Activated T-helper 1 cell treated with anti-CD3 and anti-CD28 coated beads, Interleukin-12 subunit alpha, Interleukin-12 subunit beta, Interleukin-2, Interleukin-4 antibody, amounts not matched to agents 30 ng/mL and 10 ng/mL and 1 ng/mL, durations not matched to agents 14 hours and 24 hours and 36 hours (primary cell): ENCODE measurements at regions not wholly inside any gene's neighbourhood (a gene's known extent, or its start where the extent isn't known, plus 50 kb on each side); places are given as distances from the start of the nearest gene placed in this dataset.
"Not testable (repeated sequence)": the region's sequence is repeated elsewhere in the genome, so short reads cannot be mapped to it uniquely, and the experiment has no call there.

ENCODE experiments used
- DNase-seq: peaks from one replicate; pipeline ENCODE4 v3.0.0; 2021; ENCODE audit warnings: low spot score
- H3K27ac Mint-ChIP-seq: one replicate; pipeline ENCODE4 v1.8.0; 2021; ENCODE audit warnings: mild to moderate bottlenecking, mixed read lengths
- H3K27me3 Mint-ChIP-seq: one replicate; pipeline ENCODE4 v1.8.0; 2022; ENCODE audit warnings: mild to moderate bottlenecking, moderate library complexity, mixed read lengths; ENCODE audit not compliant: insufficient read depth
- H3K36me3 Mint-ChIP-seq: one replicate; pipeline ENCODE4 v1.8.0; 2021; ENCODE audit warnings: low read depth, mixed read lengths
- H3K4me1 Mint-ChIP-seq: one replicate; pipeline ENCODE4 v1.8.0; 2021; ENCODE audit warnings: low read depth, mixed read lengths
- H3K4me3 Mint-ChIP-seq: one replicate; pipeline ENCODE4 v1.8.0; 2021; ENCODE audit warnings: mild to moderate bottlenecking, moderate library complexity, mixed read lengths
- H3K9me3 Mint-ChIP-seq: one replicate; pipeline ENCODE4 v1.8.0; 2021; ENCODE audit warnings: mixed read lengths
- intact Hi-C: fragments of 100-400 bp; cut with micrococcal nuclease; formaldehyde crosslinking; loops from one replicate; pipeline ENCODE4 v1.15.1; 2024

- Mint-ChIP-seq H3K27me3 (peaks cover 3% of the 10 kb centered on the region), H3K36me3 (no peaks in the 10 kb centered on the region), H3K4me3 (no peak overlapping the region), H3K27ac (no peak overlapping the region), H3K4me1 (no peaks in the 10 kb centered on the region), H3K9me3 (no peaks in the 10 kb centered on the region)
- intact Hi-C loops = no loop called here
- no peak for DNase-seq
These were observed 181.4 kb upstream of the TUBA3C start for GRCh38 chr13:19362946-19363510.

GRCh38 chr13:19359697-19360096, 178.1 kb upstream of the TUBA3C start:
- DNase-seq, H3K27ac Mint-ChIP-seq, H3K36me3 Mint-ChIP-seq, H3K4me3 Mint-ChIP-seq, H3K4me1 Mint-ChIP-seq, H3K27me3 Mint-ChIP-seq, intact Hi-C loops, H3K9me3 Mint-ChIP-seq: not testable (repeated sequence)

GRCh38 chr13:19345916-19346422, 164.3 kb upstream of the TUBA3C start:
- no peak overlapping the region for H3K27ac Mint-ChIP-seq
- peaks cover 6% of the 10 kb centered on the region for H3K9me3 Mint-ChIP-seq
- intact Hi-C loops = no loop called here
- no peak for DNase-seq
- no peaks in the 10 kb centered on the region for H3K36me3 Mint-ChIP-seq
- H3K27me3 Mint-ChIP-seq = peaks cover 4% of the 10 kb centered on the region
- H3K4me1 Mint-ChIP-seq = no peaks in the 10 kb centered on the region
- H3K4me3 Mint-ChIP-seq = no peak overlapping the region

DNA sequence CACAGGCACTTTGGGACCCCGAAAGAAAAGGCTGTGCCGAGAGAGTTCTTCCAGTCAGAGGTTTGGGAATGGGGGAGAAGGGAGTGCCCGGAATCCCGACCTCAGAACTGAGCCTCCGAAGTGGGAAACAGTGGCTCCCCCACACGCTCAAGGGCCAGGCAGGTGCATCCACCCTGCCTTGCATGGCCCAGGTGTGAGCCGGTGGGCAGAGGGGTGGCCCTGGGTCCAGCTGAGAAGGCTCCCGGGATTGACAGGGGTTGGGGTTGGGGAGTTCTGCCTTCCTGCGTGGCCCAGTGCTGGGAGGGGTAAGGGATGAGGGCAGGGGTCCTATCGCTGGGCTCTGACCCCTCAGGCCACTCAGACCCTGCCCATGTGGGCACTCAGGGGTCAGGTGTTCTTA, 163.5 kb upstream of the TUBA3C start:
- Mint-ChIP-seq H3K9me3 (peaks cover 6% of the 10 kb centered on the region), H3K27ac (no peak overlapping the region), H3K4me1 (no peaks in the 10 kb centered on the region), H3K27me3 (peaks cover 4% of the 10 kb centered on the region), H3K36me3 (no peaks in the 10 kb centered on the region), H3K4me3 (no peak overlapping the region)
- intact Hi-C loops = no loop called here
- no peak for DNase-seq

- peak overlapping the region; percentile 19 for H3K4me3 Mint-ChIP-seq
- H3K9me3 Mint-ChIP-seq, H3K27ac Mint-ChIP-seq, H3K4me1 Mint-ChIP-seq, H3K27me3 Mint-ChIP-seq, DNase-seq, H3K36me3 Mint-ChIP-seq, intact Hi-C loops: not testable (repeated sequence)
These were observed 163.0 kb upstream of the TUBA3C start for GRCh38 chr13:19344585-19345120.

DNA sequence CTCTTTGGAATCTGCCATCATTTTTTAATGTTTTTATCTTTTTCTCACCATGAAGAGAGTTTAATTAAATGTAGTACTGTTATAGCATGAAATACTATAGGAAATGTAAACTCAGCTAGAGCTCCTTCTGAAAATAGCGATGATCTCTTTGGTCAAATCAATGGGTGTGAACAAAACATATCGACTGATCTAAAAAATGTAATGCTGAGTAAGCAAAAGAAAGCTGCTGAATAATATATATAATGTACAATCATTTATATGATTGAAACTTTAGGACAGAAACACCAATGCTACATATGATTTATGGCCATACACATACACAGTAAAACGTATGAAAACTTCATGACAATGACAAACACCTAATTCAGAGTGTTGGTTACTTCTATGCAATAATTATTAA, 150.8 kb upstream of the TUBA3C start:
- H3K36me3 Mint-ChIP-seq = no peaks in the 10 kb centered on the region
- no peaks in the 10 kb centered on the region for H3K4me1 Mint-ChIP-seq
- H3K9me3 Mint-ChIP-seq = no peaks in the 10 kb centered on the region
- intact Hi-C loops = no loop called here
- no peak for DNase-seq
- no peaks in the 10 kb centered on the region for H3K27me3 Mint-ChIP-seq
- H3K4me3 Mint-ChIP-seq = no peak overlapping the region
- no peak overlapping the region for H3K27ac Mint-ChIP-seq

- Mint-ChIP-seq H3K27me3 (no peaks in the 10 kb centered on the region), H3K4me3 (no peak overlapping the region), H3K4me1 (no peaks in the 10 kb centered on the region), H3K36me3 (no peaks in the 10 kb centered on the region), H3K9me3 (peaks cover 14% of the 10 kb centered on the region), H3K27ac (no peak overlapping the region)
- intact Hi-C loops = no loop called here
- no peak for DNase-seq
These were observed 147.7 kb upstream of the TUBA3C start for GRCh38 chr13:19329365-19329764.

- no peaks in the 10 kb centered on the region for H3K36me3 Mint-ChIP-seq
- no peaks in the 10 kb centered on the region for H3K27me3 Mint-ChIP-seq
These were observed 142.7 kb upstream of the TUBA3C start for GRCh38 chr13:19324325-19324724.

GRCh38 chr13:19321222-19321621, 139.6 kb upstream of the TUBA3C start:
- Mint-ChIP-seq H3K27me3 (no peaks in the 10 kb centered on the region), H3K27ac (no peak overlapping the region), H3K4me3 (no peak overlapping the region)

More at GRCh38 chr13:19324325-19324724, 142.7 kb upstream of the TUBA3C start:
- Mint-ChIP-seq H3K4me3 (no peak overlapping the region), H3K9me3 (peaks cover 22% of the 10 kb centered on the region), H3K27ac (no peak overlapping the region), H3K4me1 (no peaks in the 10 kb centered on the region)
- intact Hi-C loops = no loop called here
- DNase-seq = no peak

GRCh38 chr13:19305434-19305833, 123.8 kb upstream of the TUBA3C start:
- intact Hi-C loops = no loop called here
- Mint-ChIP-seq H3K9me3 (peaks cover 14% of the 10 kb centered on the region), H3K36me3 (no peaks in the 10 kb centered on the region), H3K27me3 (no peaks in the 10 kb centered on the region), H3K4me1 (no peaks in the 10 kb centered on the region), H3K27ac (no peak overlapping the region), H3K4me3 (no peak overlapping the region)
- no peak for DNase-seq

More at GRCh38 chr13:19321222-19321621, 139.6 kb upstream of the TUBA3C start:
- Mint-ChIP-seq H3K4me1 (no peaks in the 10 kb centered on the region), H3K9me3 (peaks cover 22% of the 10 kb centered on the region), H3K36me3 (no peaks in the 10 kb centered on the region)
- intact Hi-C loops = no loop called here
- DNase-seq = no peak

- no peak for DNase-seq
- Mint-ChIP-seq H3K36me3 (no peaks in the 10 kb centered on the region), H3K4me1 (no peaks in the 10 kb centered on the region), H3K9me3 (no peaks in the 10 kb centered on the region), H3K4me3 (no peak overlapping the region), H3K27ac (no peak overlapping the region), H3K27me3 (no peaks in the 10 kb centered on the region)
- intact Hi-C loops = no loop called here
These were observed 107.6 kb upstream of the TUBA3C start for GRCh38 chr13:19289180-19289579.

DNA sequence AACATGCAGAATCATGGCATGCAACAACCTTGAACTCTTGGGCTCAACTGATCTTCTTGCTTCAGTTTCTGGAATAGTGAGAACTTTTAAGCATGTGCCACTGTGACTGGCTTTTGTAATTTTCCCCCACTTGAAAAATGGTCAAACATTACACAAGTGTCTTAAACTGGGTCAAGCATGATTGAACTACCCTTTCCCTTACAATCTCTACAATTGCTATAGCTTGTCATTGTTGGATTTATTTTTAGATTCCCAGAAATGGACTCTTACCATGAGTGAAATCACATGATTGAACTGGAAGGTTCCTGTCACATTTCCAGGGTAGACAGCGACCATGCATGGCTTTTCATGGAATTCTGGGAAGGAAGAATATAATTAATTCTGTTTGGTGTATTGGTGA, 102.2 kb upstream of the TUBA3C start:
- intact Hi-C loops = no loop called here
- no peak overlapping the region for H3K4me3 Mint-ChIP-seq
- H3K27ac Mint-ChIP-seq = no peak overlapping the region
- no peaks in the 10 kb centered on the region for H3K9me3 Mint-ChIP-seq
- no peaks in the 10 kb centered on the region for H3K36me3 Mint-ChIP-seq
- no peaks in the 10 kb centered on the region for H3K27me3 Mint-ChIP-seq
- DNase-seq = no peak
- H3K4me1 Mint-ChIP-seq = no peaks in the 10 kb centered on the region

- no peak overlapping the region for H3K27ac Mint-ChIP-seq
- H3K36me3 Mint-ChIP-seq = no peaks in the 10 kb centered on the region
- no peaks in the 10 kb centered on the region for H3K4me1 Mint-ChIP-seq
- intact Hi-C loops = no loop called here
- H3K27me3 Mint-ChIP-seq = no peaks in the 10 kb centered on the region
- peaks cover 17% of the 10 kb centered on the region for H3K9me3 Mint-ChIP-seq
- DNase-seq = no peak
- H3K4me3 Mint-ChIP-seq = no peak overlapping the region
These were observed 86.7 kb upstream of the TUBA3C start for GRCh38 chr13:19268331-19268730.

GRCh38 chr13:19267746-19268145, 86.1 kb upstream of the TUBA3C start:
- H3K4me3 Mint-ChIP-seq = no peak overlapping the region
- DNase-seq = no peak
- intact Hi-C loops = no loop called here
- H3K4me1 Mint-ChIP-seq = no peaks in the 10 kb centered on the region
- H3K27ac Mint-ChIP-seq = no peak overlapping the region
- H3K36me3 Mint-ChIP-seq = no peaks in the 10 kb centered on the region
- peaks cover 16% of the 10 kb centered on the region for H3K9me3 Mint-ChIP-seq
- H3K27me3 Mint-ChIP-seq = no peaks in the 10 kb centered on the region
